Mammary epithelial cell (primary cell): ENCODE measurements at regions not wholly inside any gene's neighbourhood (a gene's known extent, or its start where the extent isn't known, plus 50 kb on each side); places are given as distances from the start of the nearest gene placed in this dataset.

Experiments used
- CTCF ChIP-seq, 2 donors: IDR thresholded peaks in 1 of 2; conservative IDR thresholded peaks in 1 of 2; 2 replicates each; pipeline ENCODE4 v1.5.1; 2011 to 2012; ENCODE audit warnings: inconsistent platforms in 2 of 2, low read length in 2 of 2, mild to moderate bottlenecking in 2 of 2, control low read depth in 1 of 2, low read depth in 1 of 2; ENCODE audit not compliant: insufficient read depth in 1 of 2; ENCODE audit errors: extremely low read depth in 1 of 2
- EZH2 ChIP-seq: IDR thresholded peaks from 2 replicates; pipeline ENCODE4 v1.6.1; 2012; ENCODE audit warnings: low read length, inconsistent platforms, borderline replicate concordance

GRCh38 chr3:46085421-46086082 lies 58.3 kb upstream of the XCR1 start:
- TF ChIP-seq EZH2: no peak
- TF ChIP-seq CTCF (conservative IDR thresholded peaks at IDR 0.05 in 1 of 2, IDR thresholded peaks at IDR 0.05 in 1 of 2; ENCODE audit: extremely low read depth in 1 of 2, insufficient read depth in 1 of 2, low read depth in 1 of 2, low read length in 2 of 2): no peak
